GM12873 (cell line): ENCODE measurements at regions not wholly inside any gene's neighbourhood (a gene's known extent, or its start where the extent isn't known, plus 50 kb on each side); places are given as distances from the start of the nearest gene placed in this dataset.

Source experiments
- CTCF ChIP-seq: IDR thresholded peaks from 2 replicates; pipeline ENCODE4 v1.5.1; 2012; ENCODE audit warnings: low read depth, mild to moderate bottlenecking, moderate library complexity, low read length, control low read depth; ENCODE audit not compliant: insufficient read depth; ENCODE audit errors: missing control alignments

GRCh38 chr12:30019366-30020140 lies 235.8 kb upstream of the TMTC1 start:
- no peak for TF ChIP-seq CTCF

DNA sequence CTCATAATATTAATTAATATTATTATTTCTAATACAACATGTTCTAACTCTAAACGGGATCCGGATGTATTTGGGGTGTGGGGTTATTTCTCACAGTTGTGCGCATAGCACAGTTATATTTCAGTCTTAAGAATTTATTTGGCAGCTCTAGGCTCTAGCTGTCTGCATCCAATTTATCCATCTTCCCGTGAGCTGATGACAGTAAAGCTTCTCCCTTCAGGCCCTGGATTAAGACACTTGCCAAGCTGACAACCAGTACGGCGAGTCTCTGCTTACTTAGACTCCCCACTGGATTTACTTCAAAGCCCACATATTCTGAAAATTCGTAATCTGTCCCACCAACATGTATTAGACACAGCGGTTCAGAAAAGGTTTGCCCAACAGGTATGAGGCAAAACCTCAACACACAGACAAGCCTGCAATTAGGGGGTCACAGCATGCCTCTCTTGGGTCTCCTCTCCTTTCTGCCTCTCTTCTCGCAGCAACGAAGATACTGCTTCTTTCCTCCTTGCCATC lies 232.9 kb upstream of the TMTC1 start:
- no peak for TF ChIP-seq CTCF

DNA sequence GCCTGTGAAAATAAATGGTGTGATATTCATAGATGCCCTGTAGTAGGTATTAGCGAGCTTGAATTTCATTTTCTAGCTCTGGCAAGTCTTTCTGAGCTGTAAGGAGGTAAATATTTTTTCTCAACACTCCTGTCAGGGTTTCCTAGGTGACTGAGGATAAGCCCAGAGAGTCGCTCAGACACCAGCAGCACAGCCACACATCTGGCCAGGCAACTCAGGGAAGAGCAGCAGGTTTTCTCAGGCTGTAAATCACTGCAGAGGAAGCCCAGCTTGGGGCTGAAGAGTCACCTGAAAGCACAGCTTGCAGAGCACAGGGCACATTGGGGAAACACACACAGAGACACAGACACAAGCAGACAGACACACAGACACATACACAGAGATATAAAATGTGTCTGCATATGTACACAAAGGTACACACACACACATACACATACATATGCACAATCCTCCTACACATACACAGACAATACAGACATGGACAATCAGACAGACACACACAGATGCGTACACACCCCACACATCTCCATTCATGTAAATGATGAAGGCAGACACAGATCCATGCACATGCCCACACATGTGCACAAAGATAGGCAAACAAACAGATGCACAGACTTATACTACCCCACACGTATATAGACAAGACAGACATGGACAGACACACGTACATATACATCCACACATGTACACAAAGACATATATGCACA lies 232.0 kb upstream of the TMTC1 start:
- TF ChIP-seq CTCF, result no peak

DNA sequence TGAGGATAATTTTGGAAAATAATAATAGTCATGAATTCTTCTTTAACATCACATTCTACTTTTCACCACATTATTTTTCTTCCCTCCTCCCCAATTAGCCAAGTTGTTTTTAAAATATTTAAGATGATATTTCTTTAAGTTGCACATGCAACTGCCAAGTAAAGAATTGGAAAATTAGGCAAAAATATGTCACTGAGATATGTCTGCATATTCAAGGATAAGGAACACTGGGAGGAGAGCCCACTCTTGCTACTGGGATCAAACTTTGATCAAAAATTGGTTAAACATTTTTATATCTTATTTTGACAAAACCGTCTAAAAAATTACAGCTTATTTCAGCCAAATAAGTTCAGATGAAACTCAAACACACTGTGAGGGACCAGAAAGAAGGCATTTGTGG lies 231.2 kb upstream of the TMTC1 start:
- no peak for TF ChIP-seq CTCF

- no peak for TF ChIP-seq CTCF
Measured at GRCh38 chr12:30012816-30013450, 229.2 kb upstream of the TMTC1 start.

- no peak for TF ChIP-seq CTCF
Measured at GRCh38 chr12:30010071-30011052, 226.6 kb upstream of the TMTC1 start.
